GM18498 (cell line): ENCODE measurements at regions not wholly inside any gene's neighbourhood (a gene's known extent, or its start where the extent isn't known, plus 50 kb on each side); places are given as distances from the start of the nearest gene placed in this dataset.
"Not testable (repeated sequence)": the region's sequence is repeated elsewhere in the genome, so short reads cannot be mapped to it uniquely, and the experiment has no call there.

Source experiments
- ATAC-seq: cut with Tn5 transposase; IDR thresholded peaks from one replicate; pipeline ENCODE4 v1.9.1; 2021; ENCODE audit warnings: mild to moderate bottlenecking, moderate library complexity; ENCODE audit not compliant: unreplicated experiment

- no peak for ATAC-seq
Measured at GRCh38 chr20:50354721-50355589, 155.2 kb upstream of the PTPN1 start.

GRCh38 chr20:50355590-50356524 is 154.3 kb upstream of the PTPN1 start:
- no peak for ATAC-seq

- no peak for ATAC-seq
Measured at GRCh38 chr20:50356525-50356885, 153.7 kb upstream of the PTPN1 start.

GRCh38 chr20:50356962-50357782 is 153.0 kb upstream of the PTPN1 start:
- no peak for ATAC-seq

GRCh38 chr20:50357783-50358161 is 152.4 kb upstream of the PTPN1 start:
- no peak for ATAC-seq

- no peak for ATAC-seq
Measured at GRCh38 chr20:50358166-50358565, 152.0 kb upstream of the PTPN1 start.

- no peak for ATAC-seq
Measured at GRCh38 chr20:50358971-50359370, 151.2 kb upstream of the PTPN1 start.

GRCh38 chr20:50359607-50360217 is 150.5 kb upstream of the PTPN1 start:
- no peak for ATAC-seq

GRCh38 chr20:50360218-50360672 is 149.9 kb upstream of the PTPN1 start:
- no peak for ATAC-seq

- no peak for ATAC-seq
Measured at GRCh38 chr20:50360921-50361320, 149.3 kb upstream of the PTPN1 start.

- not testable (repeated sequence) for ATAC-seq
Measured at GRCh38 chr20:50362177-50362576, 148.0 kb upstream of the PTPN1 start.

- ATAC-seq, result no peak
Measured at GRCh38 chr20:50363027-50363426, 147.2 kb upstream of the PTPN1 start.

- no peak for ATAC-seq
Measured at GRCh38 chr20:50363479-50363878, 146.7 kb upstream of the PTPN1 start.

GRCh38 chr20:50364542-50364941 is 145.6 kb upstream of the PTPN1 start:
- no peak for ATAC-seq

GRCh38 chr20:50366270-50367103 is 143.7 kb upstream of the PTPN1 start:
- ATAC-seq, result no peak

- no peak for ATAC-seq
Measured at GRCh38 chr20:50367104-50367674, 143.0 kb upstream of the PTPN1 start.

- ATAC-seq, result no peak
Measured at GRCh38 chr20:50367739-50368375, 142.3 kb upstream of the PTPN1 start.

GRCh38 chr20:50368386-50368785 is 141.8 kb upstream of the PTPN1 start:
- no peak for ATAC-seq

GRCh38 chr20:50368813-50369224 is 141.4 kb upstream of the PTPN1 start:
- ATAC-seq, result no peak
